ENCODE measurements at regions not wholly inside any gene's neighbourhood (a gene's known extent, or its start where the extent isn't known, plus 50 kb on each side); places are given as distances from the start of the nearest gene placed in this dataset.

- no peak for DNase-seq
These were observed 60.6 kb upstream of the PCSK6 start for GRCh38 chr15:101550124-101550523.

GRCh38 chr15:101549647-101550046 lies 60.1 kb upstream of the PCSK6 start:
- no peak for DNase-seq

- DNase-seq = no peak
These were observed 58.2 kb upstream of the PCSK6 start for GRCh38 chr15:101547737-101548136.

- DNase-seq = no peak
These were observed 56.3 kb upstream of the PCSK6 start for GRCh38 chr15:101545548-101546505.

GRCh38 chr15:101544613-101544945 lies 55.1 kb upstream of the PCSK6 start:
- no peak for DNase-seq

GRCh38 chr15:101543926-101544612 lies 54.6 kb upstream of the PCSK6 start:
- DNase-seq = peak; percentile 52

- DNase-seq = peak; percentile 14
These were observed 53.9 kb upstream of the PCSK6 start for GRCh38 chr15:101543431-101543830.

GRCh38 chr15:101543026-101543390 lies 53.5 kb upstream of the PCSK6 start:
- DNase-seq = peak; percentile 17

- peak; percentile 36 for DNase-seq
These were observed 53.0 kb upstream of the PCSK6 start for GRCh38 chr15:101542306-101543025.

- DNase-seq = peak; percentile 10
These were observed 52.2 kb upstream of the PCSK6 start for GRCh38 chr15:101541501-101542292.

GRCh38 chr15:101540480-101541239 lies 51.2 kb upstream of the PCSK6 start:
- peak; percentile 24 for DNase-seq

GRCh38 chr15:101539930-101540329 lies 50.4 kb upstream of the PCSK6 start:
- no peak for DNase-seq

GRCh38 chr15:101539492-101539891 lies 50.0 kb upstream of the PCSK6 start:
- DNase-seq = no peak

Measured in left hindlimb (tissue), 1 donor.